HG03457 (cell line): ENCODE measurements at regions not wholly inside any gene's neighbourhood (a gene's known extent, or its start where the extent isn't known, plus 50 kb on each side); places are given as distances from the start of the nearest gene placed in this dataset.
"Not testable (repeated sequence)": the region's sequence is repeated elsewhere in the genome, so short reads cannot be mapped to it uniquely, and the experiment has no call there.

Experiments
- ATAC-seq: cut with Tn5 transposase; IDR thresholded peaks from one replicate; pipeline ENCODE4 v1.9.1; 2021; ENCODE audit warnings: moderate number of reproducible peaks; ENCODE audit not compliant: unreplicated experiment

GRCh38 chr15:81744364-81744763 is 301.5 kb downstream of the MEX3B start:
- ATAC-seq, result no peak

GRCh38 chr15:81740416-81740815 is 305.4 kb downstream of the MEX3B start:
- no peak for ATAC-seq

GRCh38 chr15:81729340-81729739 is 316.5 kb downstream of the MEX3B start:
- no peak for ATAC-seq

- ATAC-seq, result no peak
Measured at GRCh38 chr15:81728726-81729125, 317.1 kb downstream of the MEX3B start.

GRCh38 chr15:81725590-81725989 is 320.2 kb downstream of the MEX3B start:
- ATAC-seq, result no peak

GRCh38 chr15:81724536-81724935 is 321.3 kb downstream of the MEX3B start:
- no peak for ATAC-seq

GRCh38 chr15:81723701-81724100 is 322.1 kb downstream of the MEX3B start:
- ATAC-seq, result no peak

- no peak for ATAC-seq
Measured at GRCh38 chr15:81723113-81723651, 322.6 kb downstream of the MEX3B start.

GRCh38 chr15:81716468-81716867 is 329.4 kb downstream of the MEX3B start:
- ATAC-seq, result not testable (repeated sequence)

GRCh38 chr15:81710328-81710727 is 335.5 kb downstream of the MEX3B start:
- ATAC-seq, result no peak

- not testable (repeated sequence) for ATAC-seq
Measured at GRCh38 chr15:81706816-81707346, 332.9 kb upstream of the TMC3 start.

GRCh38 chr15:81705727-81706126 is 331.7 kb upstream of the TMC3 start:
- not testable (repeated sequence) for ATAC-seq

- no peak for ATAC-seq
Measured at GRCh38 chr15:81686021-81686420, 312.0 kb upstream of the TMC3 start.

- ATAC-seq, result no peak
Measured at GRCh38 chr15:81685237-81685636, 311.2 kb upstream of the TMC3 start.

- ATAC-seq, result no peak
Measured at GRCh38 chr15:81680829-81681228, 306.8 kb upstream of the TMC3 start.

GRCh38 chr15:81666839-81667238 is 292.8 kb upstream of the TMC3 start:
- no peak for ATAC-seq

GRCh38 chr15:81660976-81661375 is 287.0 kb upstream of the TMC3 start:
- ATAC-seq, result no peak

- no peak for ATAC-seq
Measured at GRCh38 chr15:81653259-81653658, 279.2 kb upstream of the TMC3 start.

- ATAC-seq, result no peak
Measured at GRCh38 chr15:81645470-81645869, 271.5 kb upstream of the TMC3 start.

GRCh38 chr15:81643771-81644170 is 269.8 kb upstream of the TMC3 start:
- no peak for ATAC-seq

- ATAC-seq, result no peak
Measured at GRCh38 chr15:81642451-81642990, 268.5 kb upstream of the TMC3 start.

GRCh38 chr15:81636064-81636463 is 262.1 kb upstream of the TMC3 start:
- ATAC-seq, result not testable (repeated sequence)

GRCh38 chr15:81633889-81634288 is 259.9 kb upstream of the TMC3 start:
- no peak for ATAC-seq
